NCI-H2029 (cell line): ENCODE measurements at regions not wholly inside any gene's neighbourhood (a gene's known extent, or its start where the extent isn't known, plus 50 kb on each side); places are given as distances from the start of the nearest gene placed in this dataset.
"Not testable (repeated sequence)": the region's sequence is repeated elsewhere in the genome, so short reads cannot be mapped to it uniquely, and the experiment has no call there.

Source experiments
- DNase-seq: peaks from one replicate; lab custom pipeline; 2025; lab: John Stamatoyannopoulos, UW

GRCh38 chr3:187997946-187998561 lies 155.9 kb upstream of the LPP start:
- no peak for DNase-seq

GRCh38 chr3:187998611-187999010 lies 155.3 kb upstream of the LPP start:
- DNase-seq = no peak

GRCh38 chr3:187999821-188000220 lies 154.1 kb upstream of the LPP start:
- no peak for DNase-seq

GRCh38 chr3:188000361-188000861 lies 153.5 kb upstream of the LPP start:
- peak; percentile 82 for DNase-seq

- peak; percentile 74 for DNase-seq
These were observed 152.9 kb upstream of the LPP start for GRCh38 chr3:188001093-188001492.

GRCh38 chr3:188001926-188002325 lies 152.0 kb upstream of the LPP start:
- no peak for DNase-seq

- no peak for DNase-seq
These were observed 151.3 kb upstream of the LPP start for GRCh38 chr3:188002626-188003138.

GRCh38 chr3:188003188-188004171 lies 150.5 kb upstream of the LPP start:
- DNase-seq = peak; percentile 29

GRCh38 chr3:188006726-188007393 lies 147.1 kb upstream of the LPP start:
- peak; percentile 94 for DNase-seq

GRCh38 chr3:188007897-188008296 lies 146.1 kb upstream of the LPP start:
- DNase-seq = no peak

- DNase-seq = no peak
These were observed 145.3 kb upstream of the LPP start for GRCh38 chr3:188008582-188009213.

GRCh38 chr3:188010478-188010877 lies 143.5 kb upstream of the LPP start:
- no peak for DNase-seq

GRCh38 chr3:188019727-188020126 lies 134.2 kb upstream of the LPP start:
- no peak for DNase-seq

- DNase-seq = no peak
These were observed 132.9 kb upstream of the LPP start for GRCh38 chr3:188021041-188021440.

- no peak for DNase-seq
These were observed 132.4 kb upstream of the LPP start for GRCh38 chr3:188021502-188022040.

- DNase-seq = not testable (repeated sequence)
These were observed 131.1 kb upstream of the LPP start for GRCh38 chr3:188022902-188023301.

GRCh38 chr3:188025555-188025954 lies 128.4 kb upstream of the LPP start:
- DNase-seq = no peak

GRCh38 chr3:188026191-188026968 lies 127.6 kb upstream of the LPP start:
- no peak for DNase-seq

- DNase-seq = no peak
These were observed 122.8 kb upstream of the LPP start for GRCh38 chr3:188031121-188031520.

GRCh38 chr3:188034989-188035388 lies 119.0 kb upstream of the LPP start:
- DNase-seq = no peak
